Stomach (tissue), 4 donors: ENCODE measurements at regions not wholly inside any gene's neighbourhood (a gene's known extent, or its start where the extent isn't known, plus 50 kb on each side); places are given as distances from the start of the nearest gene placed in this dataset.

Experiments used
- EP300 ChIP-seq: sonication (generic); formaldehyde crosslinking; IDR thresholded peaks from one replicate; pipeline ENCODE4 v1.6.1; 2017; ENCODE audit warnings: antibody characterized with exemption
- POLR2A ChIP-seq, 4 donors: fragments of 450-650 bp; IDR thresholded peaks; one replicate each; pipeline ENCODE4 v1.6.1; 2016; ENCODE audit warnings: antibody characterized with exemption in 4 of 4, control low read depth in 2 of 4, mild to moderate bottlenecking in 1 of 4, moderate library complexity in 1 of 4
- TF ChIP-seq, protein P1 (sequence below), 7 experiments: fragments of 450-650 bp in 4 of 7; fragments of 200-600 bp in 3 of 7; sonication (generic) in 3 of 7; IDR thresholded peaks; one replicate each; pipeline ENCODE4 v1.5.1; 2016 to 2019; ENCODE audit warnings: antibody characterized with exemption in 7 of 7, control low read depth in 2 of 7, mild to moderate bottlenecking in 1 of 7

DNA sequence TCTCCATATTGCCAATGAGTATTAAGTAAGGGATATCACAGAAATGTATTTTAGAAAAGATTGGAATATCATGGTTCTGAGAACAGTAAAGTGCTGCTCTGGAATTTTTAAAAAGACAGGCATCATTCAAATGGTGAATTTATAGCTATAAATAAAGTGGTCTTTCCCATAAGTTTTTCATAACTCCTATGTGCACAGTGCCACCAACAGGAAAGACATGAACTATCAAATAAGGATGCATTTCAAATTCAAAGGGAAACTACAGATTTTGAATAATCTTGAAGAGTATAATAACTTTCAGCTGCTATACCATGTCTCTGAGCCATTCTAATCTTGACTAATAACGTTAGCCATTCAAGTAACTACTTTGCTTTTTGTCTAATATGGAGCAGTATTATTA is 456.8 kb upstream of the GJE1 start:
- TF ChIP-seq POLR2A (IDR thresholded peaks at IDR 0.05): no peak
- TF ChIP-seq, protein P1, sequence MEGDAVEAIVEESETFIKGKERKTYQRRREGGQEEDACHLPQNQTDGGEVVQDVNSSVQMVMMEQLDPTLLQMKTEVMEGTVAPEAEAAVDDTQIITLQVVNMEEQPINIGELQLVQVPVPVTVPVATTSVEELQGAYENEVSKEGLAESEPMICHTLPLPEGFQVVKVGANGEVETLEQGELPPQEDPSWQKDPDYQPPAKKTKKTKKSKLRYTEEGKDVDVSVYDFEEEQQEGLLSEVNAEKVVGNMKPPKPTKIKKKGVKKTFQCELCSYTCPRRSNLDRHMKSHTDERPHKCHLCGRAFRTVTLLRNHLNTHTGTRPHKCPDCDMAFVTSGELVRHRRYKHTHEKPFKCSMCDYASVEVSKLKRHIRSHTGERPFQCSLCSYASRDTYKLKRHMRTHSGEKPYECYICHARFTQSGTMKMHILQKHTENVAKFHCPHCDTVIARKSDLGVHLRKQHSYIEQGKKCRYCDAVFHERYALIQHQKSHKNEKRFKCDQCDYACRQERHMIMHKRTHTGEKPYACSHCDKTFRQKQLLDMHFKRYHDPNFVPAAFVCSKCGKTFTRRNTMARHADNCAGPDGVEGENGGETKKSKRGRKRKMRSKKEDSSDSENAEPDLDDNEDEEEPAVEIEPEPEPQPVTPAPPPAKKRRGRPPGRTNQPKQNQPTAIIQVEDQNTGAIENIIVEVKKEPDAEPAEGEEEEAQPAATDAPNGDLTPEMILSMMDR (IDR thresholded peaks at IDR 0.05): no peak
- TF ChIP-seq EP300: no peak
